Vagina (tissue), 2 donors: ENCODE measurements at regions not wholly inside any gene's neighbourhood (a gene's known extent, or its start where the extent isn't known, plus 50 kb on each side); places are given as distances from the start of the nearest gene placed in this dataset.

ENCODE experiments used
- DNase-seq, 2 donors: peaks; one replicate each; pipeline ENCODE4 v3.0.0-alpha.2; 2017; ENCODE audit errors: extremely low spot score in 2 of 2
- H3K27ac ChIP-seq: fragments of 200-600 bp; sonication (generic); one replicate; pipeline ENCODE4 v1.5.1; 2019
- H3K27me3 ChIP-seq: fragments of 200-600 bp; sonication (generic); one replicate; pipeline ENCODE4 v1.5.1; 2019
- H3K36me3 ChIP-seq, 2 donors: fragments of 200-600 bp; sonication (generic); one replicate each; pipeline ENCODE4 v1.5.1; 2017 to 2019
- H3K4me1 ChIP-seq: fragments of 200-600 bp; sonication (generic); one replicate; pipeline ENCODE4 v1.5.1; 2019
- H3K4me3 ChIP-seq, 2 donors: fragments of 200-600 bp; sonication (generic); 1 replicate in 1 of 2; 2 replicates in 1 of 2; pipeline ENCODE4 v1.5.1; 2016 to 2019
- H3K9me3 ChIP-seq: fragments of 200-600 bp; sonication (generic); one replicate; pipeline ENCODE4 v1.5.1; 2019
- CTCF ChIP-seq, 3 experiments: fragments of 450-650 bp in 2 of 3; fragments of 200-600 bp in 1 of 3; sonication (generic) in 1 of 3; IDR thresholded peaks; one replicate each; pipeline ENCODE4 v1.5.1; 2017 to 2019; ENCODE audit warnings: antibody characterized with exemption in 3 of 3, mild to moderate bottlenecking in 2 of 3, moderate library complexity in 2 of 3
- POLR2A ChIP-seq, 2 donors: fragments of 450-650 bp; IDR thresholded peaks; one replicate each; pipeline ENCODE4 v1.6.1; 2017; ENCODE audit warnings: antibody characterized with exemption in 2 of 2, mild to moderate bottlenecking in 2 of 2, moderate library complexity in 2 of 2
- POLR2AphosphoS5 ChIP-seq, 2 donors: sonication (generic); formaldehyde crosslinking; IDR thresholded peaks; one replicate each; pipeline ENCODE4 v1.9.0; 2017; ENCODE audit warnings: antibody characterized with exemption in 2 of 2, mild to moderate bottlenecking in 2 of 2, low read depth in 1 of 2; ENCODE audit not compliant: insufficient read depth in 1 of 2
- intact Hi-C: fragments of 100-400 bp; cut with DNase I; formaldehyde crosslinking; loops from one replicate; pipeline ENCODE4 v1.15.1; 2023

- no peaks in the 10 kb centered on the region for H3K4me1 ChIP-seq
- no peak overlapping the region for H3K4me3 ChIP-seq
- no peak for TF ChIP-seq CTCF (IDR thresholded peaks at IDR 0.05)
- no peak for TF ChIP-seq POLR2AphosphoS5 (IDR thresholded peaks at IDR 0.05; ENCODE audit: insufficient read depth in 1 of 2, low read depth in 1 of 2)
- no peak for TF ChIP-seq POLR2A (IDR thresholded peaks at IDR 0.05)
- no peaks in the 10 kb centered on the region for H3K9me3 ChIP-seq
- H3K36me3 ChIP-seq, result no peaks in the 10 kb centered on the region
- DNase-seq, result peak in 1 of 2 donors; percentile 34
- intact Hi-C loops, result no loop called here
- no peak overlapping the region for H3K27ac ChIP-seq
- no peaks in the 10 kb centered on the region for H3K27me3 ChIP-seq
These were observed 251.4 kb downstream of the SOD2 start for GRCh38 chr6:159441704-159441981.

- TF ChIP-seq POLR2A (IDR thresholded peaks at IDR 0.05) (no peak), CTCF (IDR thresholded peaks at IDR 0.05) (no peak), POLR2AphosphoS5 (IDR thresholded peaks at IDR 0.05; ENCODE audit: insufficient read depth in 1 of 2, low read depth in 1 of 2) (no peak)
- Histone ChIP-seq H3K9me3 (no peaks in the 10 kb centered on the region), H3K36me3 (no peaks in the 10 kb centered on the region), H3K27me3 (no peaks in the 10 kb centered on the region), H3K4me1 (no peaks in the 10 kb centered on the region), H3K27ac (no peak overlapping the region), H3K4me3 (no peak overlapping the region)
- peak in 1 of 2 donors; percentile 40 for DNase-seq
- intact Hi-C loops, result no loop called here
These were observed 251.9 kb downstream of the SOD2 start for GRCh38 chr6:159440911-159441703.

GRCh38 chr6:159440349-159440748, 252.7 kb downstream of the SOD2 start:
- Histone ChIP-seq H3K4me1 (no peaks in the 10 kb centered on the region), H3K36me3 (no peaks in the 10 kb centered on the region), H3K9me3 (no peaks in the 10 kb centered on the region), H3K27me3 (no peaks in the 10 kb centered on the region), H3K27ac (no peak overlapping the region), H3K4me3 (no peak overlapping the region)
- intact Hi-C loops, result no loop called here
- TF ChIP-seq CTCF (IDR thresholded peaks at IDR 0.05) (no peak), POLR2AphosphoS5 (IDR thresholded peaks at IDR 0.05; ENCODE audit: insufficient read depth in 1 of 2, low read depth in 1 of 2) (no peak), POLR2A (IDR thresholded peaks at IDR 0.05) (no peak)
- peak in 1 of 2 donors; percentile 32 for DNase-seq

- intact Hi-C loops, result no loop called here
These were observed 253.4 kb downstream of the SOD2 start for GRCh38 chr6:159439651-159440050.

More at GRCh38 chr6:159439651-159440050, 253.4 kb downstream of the SOD2 start:
- no peak for DNase-seq
- H3K4me1 ChIP-seq, result no peaks in the 10 kb centered on the region
- TF ChIP-seq POLR2A (IDR thresholded peaks at IDR 0.05) (no peak), POLR2AphosphoS5 (IDR thresholded peaks at IDR 0.05; ENCODE audit: insufficient read depth in 1 of 2, low read depth in 1 of 2) (no peak), CTCF (IDR thresholded peaks at IDR 0.05) (no peak)
- H3K27me3 ChIP-seq, result no peaks in the 10 kb centered on the region
- no peak overlapping the region for H3K27ac ChIP-seq
- H3K9me3 ChIP-seq, result no peaks in the 10 kb centered on the region
- no peak overlapping the region for H3K4me3 ChIP-seq
- no peaks in the 10 kb centered on the region for H3K36me3 ChIP-seq
